GM21619 (cell line): ENCODE measurements at regions not wholly inside any gene's neighbourhood (a gene's known extent, or its start where the extent isn't known, plus 50 kb on each side); places are given as distances from the start of the nearest gene placed in this dataset.

Experiments
- ATAC-seq: cut with Tn5 transposase; IDR thresholded peaks from one replicate; pipeline ENCODE4 v1.9.1; 2021; ENCODE audit not compliant: unreplicated experiment

- no peak for ATAC-seq
These were observed 59.2 kb upstream of the ZDHHC17 start for GRCh38 chr12:76704693-76705092.

GRCh38 chr12:76706101-76706500, 57.8 kb upstream of the ZDHHC17 start:
- no peak for ATAC-seq

- no peak for ATAC-seq
These were observed 57.2 kb upstream of the ZDHHC17 start for GRCh38 chr12:76706761-76707160.

DNA sequence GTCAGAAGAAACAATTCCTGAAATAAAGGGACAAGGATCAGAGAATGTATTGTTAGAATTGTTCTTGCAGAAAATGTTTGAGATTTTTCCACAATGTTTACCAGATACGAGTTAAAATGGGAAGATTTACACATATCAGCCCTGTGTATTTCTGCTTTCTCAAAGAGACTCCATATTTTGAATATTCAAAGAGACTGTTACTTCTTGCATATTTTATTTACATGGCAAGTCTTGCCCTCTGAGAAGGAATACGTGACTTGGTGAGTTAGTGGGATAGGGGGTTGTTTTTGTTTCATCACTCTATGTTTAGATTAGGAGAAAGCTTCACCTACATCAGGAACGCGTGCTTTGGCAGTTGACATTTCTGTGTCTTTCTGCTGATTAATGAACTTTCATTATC, 56.1 kb upstream of the ZDHHC17 start:
- ATAC-seq, result no peak

DNA sequence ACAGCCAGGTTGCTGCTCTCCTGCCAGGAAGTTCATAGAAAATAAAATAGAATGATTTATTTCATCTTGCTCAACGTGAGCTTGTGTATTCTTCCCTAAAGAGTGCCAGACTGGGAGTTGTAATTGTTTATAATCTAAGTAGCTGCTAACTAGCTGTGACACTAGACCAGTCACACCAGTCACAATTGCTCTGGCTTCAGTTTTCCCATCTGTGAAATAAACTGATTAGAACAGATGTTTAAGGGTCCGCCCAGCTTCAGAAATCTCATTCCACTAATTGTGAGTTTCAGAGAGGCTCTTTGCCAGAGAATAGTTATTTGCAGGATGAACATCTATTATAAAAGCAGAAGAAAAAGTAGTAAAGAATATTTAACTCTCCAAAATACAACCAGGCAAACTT, 55.6 kb upstream of the ZDHHC17 start:
- no peak for ATAC-seq

DNA sequence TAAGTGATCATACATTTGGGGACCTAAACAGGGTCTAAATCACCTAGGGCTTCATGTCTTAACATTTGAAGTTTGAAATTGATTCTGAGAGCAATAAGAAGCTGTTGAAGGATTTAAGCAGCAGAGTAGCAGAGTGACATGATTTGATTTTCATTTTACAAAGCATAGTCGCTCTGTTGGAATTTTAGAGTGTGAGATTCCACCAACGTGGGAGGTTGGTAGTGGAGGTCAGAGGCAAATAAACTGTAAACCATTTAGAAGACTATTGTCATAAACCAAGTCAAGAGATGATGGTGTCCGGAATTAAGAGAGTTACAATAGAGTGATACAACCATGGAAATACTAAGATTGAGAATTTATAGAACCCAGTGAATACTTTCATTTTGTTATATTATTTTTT, 52.7 kb upstream of the ZDHHC17 start:
- ATAC-seq, result no peak

DNA sequence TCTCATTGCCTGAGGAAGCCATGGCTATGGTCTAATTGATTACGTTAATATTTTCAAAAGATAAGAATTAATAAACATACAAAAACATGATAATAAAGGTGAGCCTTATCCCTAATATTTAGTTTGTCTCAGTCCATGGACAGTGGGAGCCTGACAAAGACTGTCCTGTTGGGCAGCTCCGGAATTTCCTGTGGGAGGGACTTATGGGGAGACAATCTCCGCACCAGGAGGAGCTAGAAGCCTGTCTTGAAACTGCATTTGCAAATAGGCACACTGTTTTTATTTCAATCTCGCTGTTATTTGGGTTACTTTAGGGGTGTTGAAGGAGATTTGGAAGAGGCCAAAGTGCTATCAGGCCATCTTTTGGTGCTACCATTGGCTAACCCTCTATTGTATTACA, 50.8 kb upstream of the ZDHHC17 start:
- no peak for ATAC-seq

DNA sequence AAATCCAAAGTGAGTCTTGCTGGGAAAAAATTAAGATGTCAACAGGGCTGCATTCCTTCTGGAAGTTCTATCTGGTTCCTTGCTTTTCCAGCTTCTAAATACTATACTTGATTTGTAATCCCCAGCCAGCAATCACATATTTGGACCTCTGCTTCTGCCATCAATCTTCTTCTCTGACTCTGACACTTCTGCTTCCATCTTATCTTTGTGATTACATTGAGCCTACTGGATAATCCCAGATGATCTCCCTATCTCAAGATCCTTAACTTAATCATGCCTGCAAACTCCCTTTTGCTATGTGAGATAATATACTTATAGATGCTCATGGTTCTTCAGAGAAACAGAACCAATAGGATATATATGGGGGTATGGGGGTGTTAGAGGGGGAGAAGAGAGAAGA, 49.9 kb upstream of the ZDHHC17 start:
- no peak for ATAC-seq
